NCI-H82 (cell line): ENCODE measurements at regions not wholly inside any gene's neighbourhood (a gene's known extent, or its start where the extent isn't known, plus 50 kb on each side); places are given as distances from the start of the nearest gene placed in this dataset.
"Not testable (repeated sequence)": the region's sequence is repeated elsewhere in the genome, so short reads cannot be mapped to it uniquely, and the experiment has no call there.

Source experiments
- DNase-seq: peaks from one replicate; lab custom pipeline; 2025; lab: John Stamatoyannopoulos, UW

GRCh38 chr1:163571950-163572349, 250.2 kb downstream of the NUF2 start:
- DNase-seq = no peak

DNA sequence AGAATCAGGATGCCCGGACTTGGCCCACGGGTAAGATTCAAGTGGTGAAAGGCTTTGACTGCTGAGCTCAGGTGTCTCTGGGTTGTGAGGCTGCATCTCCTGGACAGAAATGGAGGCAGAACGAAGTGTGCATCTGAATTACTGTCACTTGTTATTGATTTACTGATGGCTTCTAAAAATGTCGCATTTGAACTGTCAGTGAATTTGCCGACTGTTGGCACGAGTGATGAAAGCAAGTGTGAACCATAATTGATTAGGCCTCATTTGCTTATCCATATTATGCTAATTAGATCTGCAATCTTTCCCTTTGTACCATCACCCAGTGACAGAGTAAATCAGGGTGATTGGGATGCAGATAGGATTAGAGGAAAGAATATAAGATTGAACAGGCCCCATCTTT, 252.4 kb downstream of the NUF2 start:
- DNase-seq = peak; percentile 59

DNA sequence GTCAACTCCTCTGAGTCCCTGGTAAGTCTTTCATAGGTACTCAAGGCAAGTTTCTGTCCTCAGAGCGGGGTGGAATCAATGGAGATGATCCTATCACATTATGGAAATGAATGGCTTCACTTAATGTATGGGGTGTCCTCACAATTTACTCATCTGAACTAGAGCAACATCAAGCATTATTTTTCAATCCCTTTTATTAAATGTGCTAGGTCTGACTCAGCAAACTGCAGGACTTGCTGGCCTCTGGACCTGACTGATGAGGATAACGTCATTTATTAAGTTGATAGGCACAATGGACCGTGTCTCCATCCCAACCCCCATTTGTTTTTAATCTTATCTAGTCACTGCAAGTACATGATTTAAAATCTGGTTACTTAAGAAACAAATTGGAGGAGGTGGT, 259.2 kb downstream of the NUF2 start:
- DNase-seq = peak; percentile 33

GRCh38 chr1:163583661-163584181, 262.0 kb downstream of the NUF2 start:
- DNase-seq = no peak

DNA sequence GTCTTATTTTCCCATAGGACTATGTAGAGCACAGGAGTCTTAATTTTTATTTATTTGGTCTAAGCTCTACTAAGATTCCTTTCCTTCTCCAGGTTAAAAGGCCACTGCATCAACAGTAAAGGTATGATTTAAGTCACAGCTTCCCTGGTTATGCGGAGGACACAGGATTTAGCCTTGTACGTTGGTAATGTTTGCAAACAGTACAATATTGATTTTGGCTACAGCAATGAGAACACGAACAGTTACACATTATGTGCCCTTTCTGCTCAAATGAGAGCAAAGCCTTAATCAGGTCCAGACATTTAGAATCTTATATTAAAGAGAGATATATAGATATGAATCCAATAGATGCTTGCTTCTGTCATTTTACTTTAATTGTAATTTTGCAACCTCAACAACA, 264.0 kb downstream of the NUF2 start:
- DNase-seq = no peak

DNA sequence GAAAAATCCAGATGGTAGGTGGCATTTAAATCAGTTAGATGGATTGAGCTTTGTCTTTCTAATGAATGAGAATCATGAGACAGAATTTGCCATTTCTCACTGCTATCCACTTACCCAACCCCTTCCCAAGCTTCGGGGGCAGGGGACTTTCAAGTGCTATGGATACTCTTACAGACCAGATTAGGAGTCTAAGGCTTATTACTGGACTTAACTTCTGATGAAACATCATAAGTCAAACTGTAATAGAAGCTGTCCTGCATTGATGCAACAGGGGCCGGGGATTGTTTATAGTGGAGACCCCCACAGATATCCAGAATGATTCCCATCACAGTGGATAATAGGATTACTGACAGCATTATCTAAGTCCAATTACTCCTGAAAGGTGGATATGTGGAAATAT, 267.0 kb downstream of the NUF2 start:
- peak; percentile 95 for DNase-seq

GRCh38 chr1:163589735-163590134, 268.0 kb downstream of the NUF2 start:
- no peak for DNase-seq

DNA sequence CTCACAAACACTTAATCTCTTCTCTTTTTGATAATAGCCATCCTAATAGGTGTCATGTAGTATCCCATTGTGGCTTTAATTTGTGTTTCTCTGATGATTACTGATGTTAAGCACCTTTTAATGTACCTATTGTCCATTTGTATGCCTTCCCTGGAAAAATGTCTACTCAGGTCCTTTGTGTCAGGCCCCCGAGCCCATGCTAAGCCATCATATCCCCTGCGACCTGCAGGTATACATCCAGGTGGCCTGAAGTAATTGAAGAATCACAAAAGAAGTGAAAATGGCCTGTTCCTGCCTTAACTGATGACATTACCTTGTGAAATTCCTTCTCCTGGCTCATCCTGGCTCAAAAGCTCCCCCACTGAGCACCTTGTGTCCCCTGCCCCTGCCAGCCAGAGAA, 269.4 kb downstream of the NUF2 start:
- DNase-seq = not testable (repeated sequence)

DNA sequence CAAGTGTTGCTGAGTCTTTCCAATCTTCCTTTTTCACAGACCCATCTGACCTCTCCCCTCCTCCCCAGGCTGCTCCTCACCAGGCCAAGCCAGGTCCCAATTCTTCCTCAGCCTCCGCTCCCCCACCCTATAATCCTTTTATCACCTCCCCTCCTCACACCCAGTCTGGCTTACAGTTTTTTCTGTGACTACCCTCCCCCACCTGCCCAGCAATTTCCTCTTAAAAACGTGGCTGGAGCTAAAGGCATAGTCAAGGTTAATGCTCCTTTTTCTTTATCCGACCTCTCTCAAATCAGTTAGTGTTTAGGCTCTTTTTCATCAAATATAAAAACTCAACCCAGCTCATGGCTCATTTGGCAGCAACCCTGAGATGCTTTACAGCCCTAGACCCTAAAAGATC, 270.9 kb downstream of the NUF2 start:
- DNase-seq = peak; percentile 42

- DNase-seq = not testable (repeated sequence)
Observed at GRCh38 chr1:163596106-163596505, 274.4 kb downstream of the NUF2 start.

- DNase-seq = no peak
Observed at GRCh38 chr1:163596541-163597258, 274.9 kb downstream of the NUF2 start.

DNA sequence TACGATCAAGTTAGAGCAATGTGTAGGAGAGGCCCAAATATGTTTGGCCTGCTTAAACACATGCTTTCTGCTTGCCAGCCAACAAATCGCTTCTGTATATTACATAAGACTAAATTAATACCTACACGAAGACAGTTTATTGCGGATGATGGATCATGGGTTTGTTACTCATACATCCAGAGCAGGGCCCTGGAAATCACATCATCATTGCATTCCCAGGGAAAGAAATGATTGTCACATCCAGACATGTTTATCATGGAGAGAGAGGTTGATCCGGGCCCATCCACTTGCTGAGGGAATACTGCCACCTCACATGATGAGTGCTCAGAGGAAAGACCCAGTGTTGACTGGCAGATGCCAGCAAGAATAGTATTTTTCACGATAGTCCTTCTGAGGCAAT, 282.6 kb downstream of the NUF2 start:
- no peak for DNase-seq

DNA sequence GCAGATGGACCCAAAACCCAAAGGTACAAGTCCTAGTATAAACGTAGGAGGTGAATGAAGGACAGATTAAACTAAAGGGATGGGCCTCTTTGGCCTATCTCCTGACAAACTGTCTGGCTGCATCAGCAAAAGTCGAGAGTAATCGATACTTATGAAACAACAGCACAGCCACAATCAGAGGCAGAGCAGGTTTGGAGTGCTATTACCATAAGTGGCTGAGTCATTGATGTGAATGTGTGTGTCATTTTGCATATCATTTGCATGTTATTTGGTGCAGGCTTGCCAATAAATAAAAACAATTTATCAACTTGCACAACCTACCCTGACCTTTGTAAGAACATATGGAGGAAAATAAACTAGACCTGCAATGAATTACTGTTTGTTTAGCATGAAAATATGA, 283.1 kb downstream of the NUF2 start:
- no peak for DNase-seq

DNA sequence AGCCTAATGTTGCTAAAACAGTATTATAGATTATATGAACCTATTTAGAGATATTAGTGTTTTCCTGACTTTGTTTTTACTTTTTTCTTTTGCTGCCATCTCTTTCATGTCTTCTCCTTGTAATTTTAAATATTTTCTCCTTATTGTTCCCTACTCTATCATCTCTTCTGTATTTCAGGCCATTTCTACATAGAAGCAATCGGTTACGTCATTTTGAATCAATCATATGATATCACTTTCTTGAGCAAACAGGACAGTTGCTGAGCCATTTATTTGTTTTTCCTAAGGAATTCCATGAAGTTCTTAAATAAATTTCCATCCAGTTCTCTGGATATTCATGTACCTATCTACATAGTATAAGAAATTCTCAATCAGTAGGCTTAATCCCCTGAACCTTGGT, 287.2 kb downstream of the NUF2 start:
- DNase-seq = no peak

- DNase-seq = no peak
Observed at GRCh38 chr1:163609858-163610257, 288.1 kb downstream of the NUF2 start.

- no peak for DNase-seq
Observed at GRCh38 chr1:163610486-163610885, 288.7 kb downstream of the NUF2 start.

- DNase-seq = no peak
Observed at GRCh38 chr1:163614361-163614760, 292.6 kb downstream of the NUF2 start.

DNA sequence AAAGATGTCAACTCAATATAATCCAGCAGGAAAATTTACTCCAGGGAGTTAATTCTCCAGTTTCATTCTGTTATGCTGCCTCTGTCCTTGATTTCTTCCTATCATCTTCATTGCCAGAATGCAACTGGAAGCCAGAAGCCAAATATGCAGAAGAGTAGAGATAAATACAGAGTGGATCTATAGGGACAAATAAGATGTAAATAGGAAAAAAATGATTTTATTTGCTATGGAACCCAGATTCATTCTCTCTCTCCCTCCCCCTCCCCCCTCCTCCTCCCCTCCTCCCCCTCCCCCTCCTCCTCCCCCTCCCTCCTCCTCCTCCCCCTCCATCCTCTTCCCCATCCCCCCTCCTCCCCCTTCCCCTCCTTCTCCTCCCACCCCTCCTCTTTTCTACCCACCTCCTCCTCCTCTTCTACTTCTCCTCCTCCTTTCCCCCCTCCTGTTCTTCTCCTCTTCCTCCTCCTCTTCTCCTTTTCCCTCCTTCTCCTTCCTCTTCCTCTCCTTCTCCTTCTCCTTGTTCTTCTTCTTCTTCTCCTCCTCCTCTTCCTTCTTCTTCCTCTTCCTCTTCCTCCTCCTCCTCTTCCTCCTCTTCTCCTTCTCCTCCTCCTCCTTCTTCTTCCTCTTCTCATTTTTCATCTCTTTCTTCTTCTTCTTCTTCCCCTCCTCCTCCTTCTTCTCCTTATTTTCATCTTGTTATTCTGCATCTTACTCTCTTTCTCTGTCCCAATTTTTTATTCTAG, 306.4 kb downstream of the NUF2 start:
- DNase-seq = no peak

DNA sequence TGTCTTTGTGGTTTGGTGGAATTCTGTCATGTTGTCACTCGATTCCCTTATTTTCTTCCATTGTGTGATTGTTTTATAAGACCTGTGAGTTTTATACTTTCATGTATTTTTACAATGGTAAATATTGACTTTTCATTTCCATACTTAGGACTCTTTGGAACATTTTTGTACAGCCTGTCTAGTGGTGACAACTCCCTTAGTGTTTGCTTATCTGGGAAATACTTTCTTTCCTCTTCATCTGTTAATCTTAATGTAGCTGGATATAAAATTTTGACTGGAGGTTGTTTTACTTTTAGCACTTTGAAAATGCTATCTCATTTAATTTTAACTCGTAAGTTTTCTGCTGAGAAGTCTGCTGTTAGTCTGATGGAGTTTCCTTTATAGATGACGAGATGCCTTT, 310.5 kb downstream of the NUF2 start:
- DNase-seq = no peak

DNA sequence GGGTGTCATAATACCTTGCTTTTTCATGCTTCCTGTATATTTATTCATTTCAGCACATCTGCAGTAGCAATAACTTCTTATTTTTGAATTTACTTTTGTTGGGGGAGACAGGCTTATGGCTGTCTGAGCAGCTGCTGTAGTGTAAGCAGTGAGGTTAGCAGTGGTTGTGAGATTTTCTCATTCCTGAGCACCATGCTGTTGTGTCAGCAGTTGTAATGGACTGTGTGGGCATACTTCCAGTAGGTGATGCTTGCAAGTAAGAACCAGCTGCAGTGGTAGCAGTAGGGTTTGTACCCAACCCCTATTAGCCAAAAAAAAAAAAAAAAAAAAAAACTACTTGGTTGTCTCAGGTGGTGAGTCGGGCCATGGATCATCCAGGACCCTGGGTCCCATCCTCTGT, 311.6 kb downstream of the NUF2 start:
- DNase-seq = no peak

DNA sequence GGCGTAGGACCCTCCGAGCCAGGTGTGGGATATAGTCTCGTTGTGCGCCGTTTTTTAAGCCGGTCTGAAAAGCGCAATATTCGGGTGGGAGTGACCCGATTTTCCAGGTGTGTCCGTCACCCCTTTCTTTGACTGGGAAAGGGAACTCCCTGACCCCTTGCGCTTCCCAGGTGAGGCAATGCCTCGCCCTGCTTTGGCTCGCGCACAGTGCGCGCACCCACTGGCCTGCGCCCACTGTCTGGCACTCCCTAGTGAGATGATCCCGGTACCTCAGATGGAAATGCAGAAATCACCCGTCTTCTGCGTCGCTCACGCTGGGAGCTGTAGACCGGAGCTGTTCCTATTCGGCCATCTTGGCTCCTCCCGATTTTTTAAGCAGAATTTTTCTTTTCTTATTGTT, 323.9 kb downstream of the NUF2 start:
- DNase-seq = not testable (repeated sequence)

DNA sequence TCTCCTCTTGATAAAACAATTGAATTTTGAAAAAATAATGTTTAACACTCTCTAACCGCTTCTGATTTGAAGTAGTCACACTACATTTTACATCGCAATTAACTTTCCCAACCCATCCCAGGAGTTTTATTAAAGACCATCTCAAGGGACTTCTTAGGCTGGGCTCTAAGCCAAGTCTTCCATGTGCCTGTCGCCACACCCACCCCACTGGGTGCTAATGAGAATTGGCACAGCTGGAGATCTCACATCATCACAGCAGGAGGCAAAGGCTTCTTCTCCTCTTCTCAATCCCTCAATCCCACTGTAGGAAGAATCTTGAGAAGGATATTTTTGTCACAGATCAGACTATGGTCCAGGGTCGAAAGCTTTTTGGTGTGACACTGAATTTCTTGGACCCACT, 328.9 kb downstream of the NUF2 start:
- DNase-seq = peak; percentile 93

DNA sequence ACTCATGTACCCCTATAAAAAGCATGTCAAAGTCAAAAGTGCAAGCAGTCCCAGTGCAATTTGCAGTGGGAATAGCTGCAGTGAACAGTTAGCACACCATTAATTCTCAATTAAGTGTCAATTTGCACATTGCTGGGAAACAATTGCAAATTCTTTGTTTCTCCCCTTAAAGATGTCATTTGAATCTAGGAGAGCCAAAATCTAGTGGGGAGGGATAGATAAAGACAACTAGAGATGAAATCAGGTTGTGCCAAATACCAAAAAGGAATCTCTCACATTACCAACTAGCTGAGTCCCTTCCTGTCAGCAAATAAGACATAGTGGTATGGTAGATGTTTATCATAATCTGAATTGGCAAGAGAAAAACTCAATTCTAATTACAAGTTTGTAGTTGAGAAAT, 330.7 kb downstream of the NUF2 start:
- DNase-seq = no peak

DNA sequence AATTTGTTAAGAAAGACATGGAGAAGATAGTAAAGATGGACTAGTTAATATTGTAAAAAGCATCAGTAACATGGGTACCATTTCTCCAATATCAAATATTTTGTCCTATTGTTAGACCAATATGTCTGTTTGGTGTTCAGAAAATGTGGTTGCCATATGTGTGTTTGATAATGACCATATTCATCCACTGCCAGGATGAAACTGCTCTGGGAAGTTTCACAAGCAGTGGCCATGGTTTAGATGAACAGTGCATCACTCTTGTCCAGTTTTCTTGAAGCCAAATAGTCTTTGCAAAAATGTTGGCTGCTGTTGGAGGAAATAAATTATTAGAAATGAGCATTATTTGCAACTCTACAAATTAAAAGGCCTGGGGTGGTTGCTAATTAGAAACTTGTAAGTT, 333.8 kb downstream of the NUF2 start:
- DNase-seq = no peak
